WTC11 (cell line): ENCODE measurements at regions not wholly inside any gene's neighbourhood (a gene's known extent, or its start where the extent isn't known, plus 50 kb on each side); places are given as distances from the start of the nearest gene placed in this dataset.

ENCODE experiments used
- ATF6 ChIP-seq: sonication (generic); formaldehyde crosslinking; IDR thresholded peaks from 2 replicates; pipeline ENCODE4 v1.8.1; 2023; ENCODE audit warnings: mild to moderate bottlenecking, missing genetic modification reagents
- CTCF ChIP-seq: fragments of 200-600 bp; IDR thresholded peaks from 2 replicates; pipeline ENCODE4 v1.8.0; 2022; ENCODE audit warnings: antibody characterized with exemption
- FOXJ3 ChIP-seq: sonication (generic); formaldehyde crosslinking; IDR thresholded peaks from 2 replicates; pipeline ENCODE4 v1.9.0; 2021; ENCODE audit warnings: missing genetic modification reagents, mild to moderate bottlenecking, borderline replicate concordance
- TCF7 ChIP-seq: sonication (generic); formaldehyde crosslinking; IDR thresholded peaks from 2 replicates; pipeline ENCODE4 v1.8.0; 2022; ENCODE audit warnings: mild to moderate bottlenecking, low read depth, missing genetic modification reagents, moderate library complexity
- USF1 ChIP-seq: sonication (generic); formaldehyde crosslinking; IDR thresholded peaks from 2 replicates; pipeline ENCODE4 v1.8.0; 2022; ENCODE audit warnings: mild to moderate bottlenecking, missing genetic modification reagents
- ZNF317 ChIP-seq: sonication (generic); formaldehyde crosslinking; IDR thresholded peaks from 2 replicates; pipeline ENCODE4 v1.8.1; 2023; ENCODE audit warnings: low read depth, mild to moderate bottlenecking, moderate library complexity, missing genetic modification reagents, borderline replicate concordance

GRCh38 chr5:62002436-62002835 is 303.6 kb upstream of the KIF2A start:
- TF ChIP-seq CTCF (no peak), FOXJ3 (CRISPR knock-in tag) (no peak), ATF6 (CRISPR knock-in tag) (no peak), USF1 (CRISPR knock-in tag) (no peak), TCF7 (no peak), ZNF317 (CRISPR knock-in tag) (no peak)
